Breast epithelium (tissue), 3 donors: ENCODE measurements at regions not wholly inside any gene's neighbourhood (a gene's known extent, or its start where the extent isn't known, plus 50 kb on each side); places are given as distances from the start of the nearest gene placed in this dataset.

Source experiments
- POLR2AphosphoS5 ChIP-seq, 3 donors: sonication (generic); formaldehyde crosslinking; IDR thresholded peaks; one replicate each; pipeline ENCODE4 v1.6.1; 2017; ENCODE audit warnings: antibody characterized with exemption in 3 of 3
- TF ChIP-seq, protein P1 (sequence below), 3 donors: fragments of 450-650 bp; IDR thresholded peaks; one replicate each; pipeline ENCODE4 v1.5.1; 2016 to 2017; ENCODE audit warnings: antibody characterized with exemption in 3 of 3, mild to moderate bottlenecking in 3 of 3, moderate library complexity in 3 of 3

DNA sequence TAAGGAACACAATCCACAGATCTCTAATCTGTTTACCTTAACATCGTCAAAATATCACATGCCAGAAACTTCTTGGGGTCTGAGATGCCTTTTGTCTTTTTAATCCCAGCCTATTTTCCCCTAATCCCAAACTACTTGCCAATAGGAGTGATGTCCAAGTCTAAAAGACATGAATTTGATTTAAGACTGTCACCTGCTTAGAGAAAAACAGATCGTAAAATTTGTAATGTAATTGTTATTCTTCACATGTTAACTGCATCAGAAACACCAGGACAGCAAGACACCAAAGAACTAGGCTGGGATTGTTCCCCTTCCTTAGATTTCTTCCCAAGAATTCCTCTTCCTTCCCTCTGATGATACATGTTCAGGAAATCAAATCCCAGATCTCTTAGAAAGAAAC, 198.1 kb upstream of the ARHGAP20 start:
- no peak for TF ChIP-seq POLR2AphosphoS5 (IDR thresholded peaks at IDR 0.05)
- TF ChIP-seq, protein P1, sequence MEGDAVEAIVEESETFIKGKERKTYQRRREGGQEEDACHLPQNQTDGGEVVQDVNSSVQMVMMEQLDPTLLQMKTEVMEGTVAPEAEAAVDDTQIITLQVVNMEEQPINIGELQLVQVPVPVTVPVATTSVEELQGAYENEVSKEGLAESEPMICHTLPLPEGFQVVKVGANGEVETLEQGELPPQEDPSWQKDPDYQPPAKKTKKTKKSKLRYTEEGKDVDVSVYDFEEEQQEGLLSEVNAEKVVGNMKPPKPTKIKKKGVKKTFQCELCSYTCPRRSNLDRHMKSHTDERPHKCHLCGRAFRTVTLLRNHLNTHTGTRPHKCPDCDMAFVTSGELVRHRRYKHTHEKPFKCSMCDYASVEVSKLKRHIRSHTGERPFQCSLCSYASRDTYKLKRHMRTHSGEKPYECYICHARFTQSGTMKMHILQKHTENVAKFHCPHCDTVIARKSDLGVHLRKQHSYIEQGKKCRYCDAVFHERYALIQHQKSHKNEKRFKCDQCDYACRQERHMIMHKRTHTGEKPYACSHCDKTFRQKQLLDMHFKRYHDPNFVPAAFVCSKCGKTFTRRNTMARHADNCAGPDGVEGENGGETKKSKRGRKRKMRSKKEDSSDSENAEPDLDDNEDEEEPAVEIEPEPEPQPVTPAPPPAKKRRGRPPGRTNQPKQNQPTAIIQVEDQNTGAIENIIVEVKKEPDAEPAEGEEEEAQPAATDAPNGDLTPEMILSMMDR (IDR thresholded peaks at IDR 0.05), result no peak
